SK-N-SH treated with all-trans-retinoic acid at 6 μM for 48 hours (cell line): ENCODE measurements at regions not wholly inside any gene's neighbourhood (a gene's known extent, or its start where the extent isn't known, plus 50 kb on each side); places are given as distances from the start of the nearest gene placed in this dataset.

ENCODE experiments used
- ARNTL ChIP-seq: fragments of 450-650 bp; formaldehyde crosslinking; IDR thresholded peaks from 2 replicates; pipeline ENCODE4 v1.5.0; 2020; ENCODE audit warnings: low read depth, mild to moderate bottlenecking, moderate library complexity, borderline replicate concordance
- BACH2 ChIP-seq: fragments of 250-450 bp; sonication (Bioruptor Pico); IDR thresholded peaks from 2 replicates; pipeline ENCODE4 v1.9.0; 2021; ENCODE audit warnings: mild to moderate bottlenecking, borderline replicate concordance
- CREB5 ChIP-seq: fragments of 250-450 bp; sonication (Bioruptor Pico); IDR thresholded peaks from 2 replicates; pipeline ENCODE4 v1.5.1; 2020; ENCODE audit warnings: low read depth, mild to moderate bottlenecking, moderate library complexity
- CSDC2 ChIP-seq: fragments of 250-450 bp; sonication (Bioruptor Pico); IDR thresholded peaks from 2 replicates; pipeline ENCODE4 v1.5.0; 2020; ENCODE audit warnings: mild to moderate bottlenecking, moderate library complexity
- PATZ1 ChIP-seq: fragments of 250-450 bp; sonication (Bioruptor Pico); IDR thresholded peaks from 2 replicates; pipeline ENCODE4 v1.8.0; 2020; ENCODE audit warnings: mild to moderate bottlenecking, moderate library complexity, borderline replicate concordance
- POU6F1 ChIP-seq: fragments of 250-450 bp; sonication (Bioruptor Pico); IDR thresholded peaks from 2 replicates; pipeline ENCODE4 v1.8.0; 2021; ENCODE audit warnings: low read depth, mild to moderate bottlenecking, moderate library complexity, borderline replicate concordance
- PPARA ChIP-seq: fragments of 250-450 bp; sonication (Bioruptor Pico); IDR thresholded peaks from 2 replicates; pipeline ENCODE4 v1.5.0; 2020; ENCODE audit warnings: mild to moderate bottlenecking, borderline replicate concordance
- RARB ChIP-seq: fragments of 250-450 bp; sonication (Bioruptor Pico); IDR thresholded peaks from 2 replicates; pipeline ENCODE4 v1.8.0; 2021; ENCODE audit warnings: mild to moderate bottlenecking, moderate library complexity
- SNAI2 ChIP-seq: fragments of 250-450 bp; sonication (Bioruptor Pico); IDR thresholded peaks from 2 replicates; pipeline ENCODE4 v1.5.0; 2020; ENCODE audit warnings: mild to moderate bottlenecking, moderate library complexity
- TCF4 ChIP-seq: fragments of 250-450 bp; sonication (Bioruptor Pico); IDR thresholded peaks from 2 replicates; pipeline ENCODE4 v1.8.0; 2021; ENCODE audit warnings: mild to moderate bottlenecking, moderate library complexity, borderline replicate concordance
- TSHZ2 ChIP-seq: fragments of 250-450 bp; sonication (Bioruptor Pico); IDR thresholded peaks from 2 replicates; pipeline ENCODE4 v1.5.0; 2020; ENCODE audit warnings: mild to moderate bottlenecking, moderate library complexity
- ZFP3 ChIP-seq: fragments of 250-450 bp; sonication (Bioruptor Pico); IDR thresholded peaks from 2 replicates; pipeline ENCODE4 v1.5.0; 2020; ENCODE audit warnings: mild to moderate bottlenecking, moderate library complexity
- ZFP30 ChIP-seq: fragments of 450-650 bp; formaldehyde crosslinking; IDR thresholded peaks from 2 replicates; pipeline ENCODE4 v1.5.0; 2022; ENCODE audit warnings: mild to moderate bottlenecking, moderate library complexity
- ZNF8 ChIP-seq: fragments of 450-650 bp; formaldehyde crosslinking; IDR thresholded peaks from 2 replicates; pipeline ENCODE4 v1.5.0; 2020; ENCODE audit warnings: mild to moderate bottlenecking, moderate library complexity

- TF ChIP-seq ZFP30 (CRISPR knock-in tag) (no peak), TCF4 (CRISPR knock-in tag) (no peak), RARB (no peak), SNAI2 (CRISPR knock-in tag) (no peak), TSHZ2 (CRISPR knock-in tag) (no peak), ZNF8 (CRISPR knock-in tag) (no peak), ZFP3 (CRISPR knock-in tag) (no peak), ARNTL (CRISPR knock-in tag) (no peak), POU6F1 (no peak), CSDC2 (CRISPR knock-in tag) (no peak), PPARA (CRISPR knock-in tag) (no peak), PATZ1 (CRISPR knock-in tag) (no peak), CREB5 (CRISPR knock-in tag) (no peak), BACH2 (CRISPR knock-in tag) (no peak)
Measured at GRCh38 chr5:126339215-126339805, 83.9 kb upstream of the GRAMD2B start.
